ENCODE measurements at regions not wholly inside any gene's neighbourhood (a gene's known extent, or its start where the extent isn't known, plus 50 kb on each side); places are given as distances from the start of the nearest gene placed in this dataset.

DNA sequence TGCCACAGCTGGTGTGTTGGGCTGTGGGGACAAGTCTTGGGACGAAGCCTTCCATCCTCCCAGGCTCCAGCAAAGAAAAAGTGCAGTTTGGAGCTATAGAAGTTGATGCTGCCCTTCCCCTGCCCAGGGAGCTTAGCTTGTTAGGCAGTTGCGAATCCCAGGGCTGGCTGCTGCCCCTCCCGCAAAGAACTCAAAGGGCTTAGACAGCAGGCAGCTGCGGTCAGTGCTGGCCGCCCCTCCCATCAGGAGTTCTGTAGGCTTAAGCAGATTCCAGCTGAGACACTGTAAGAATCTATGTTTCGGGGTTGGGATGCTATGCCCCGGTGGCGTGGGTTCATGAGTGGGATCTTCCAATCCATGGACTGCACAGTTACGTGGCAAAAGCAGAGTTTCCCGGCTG is 956.7 kb downstream of the GLUD2 start:
- TF ChIP-seq, protein P1, sequence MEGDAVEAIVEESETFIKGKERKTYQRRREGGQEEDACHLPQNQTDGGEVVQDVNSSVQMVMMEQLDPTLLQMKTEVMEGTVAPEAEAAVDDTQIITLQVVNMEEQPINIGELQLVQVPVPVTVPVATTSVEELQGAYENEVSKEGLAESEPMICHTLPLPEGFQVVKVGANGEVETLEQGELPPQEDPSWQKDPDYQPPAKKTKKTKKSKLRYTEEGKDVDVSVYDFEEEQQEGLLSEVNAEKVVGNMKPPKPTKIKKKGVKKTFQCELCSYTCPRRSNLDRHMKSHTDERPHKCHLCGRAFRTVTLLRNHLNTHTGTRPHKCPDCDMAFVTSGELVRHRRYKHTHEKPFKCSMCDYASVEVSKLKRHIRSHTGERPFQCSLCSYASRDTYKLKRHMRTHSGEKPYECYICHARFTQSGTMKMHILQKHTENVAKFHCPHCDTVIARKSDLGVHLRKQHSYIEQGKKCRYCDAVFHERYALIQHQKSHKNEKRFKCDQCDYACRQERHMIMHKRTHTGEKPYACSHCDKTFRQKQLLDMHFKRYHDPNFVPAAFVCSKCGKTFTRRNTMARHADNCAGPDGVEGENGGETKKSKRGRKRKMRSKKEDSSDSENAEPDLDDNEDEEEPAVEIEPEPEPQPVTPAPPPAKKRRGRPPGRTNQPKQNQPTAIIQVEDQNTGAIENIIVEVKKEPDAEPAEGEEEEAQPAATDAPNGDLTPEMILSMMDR (IDR thresholded peaks at IDR 0.05): no peak
- TF ChIP-seq POLR2A (IDR thresholded peaks at IDR 0.05): no peak

Measured in prostate gland (tissue), 2 donors.